Fibroblast of skin of back (primary cell): ENCODE measurements at regions not wholly inside any gene's neighbourhood (a gene's known extent, or its start where the extent isn't known, plus 50 kb on each side); places are given as distances from the start of the nearest gene placed in this dataset.
"Not testable (repeated sequence)": the region's sequence is repeated elsewhere in the genome, so short reads cannot be mapped to it uniquely, and the experiment has no call there.

ENCODE experiments used
- DNase-seq: peaks from one replicate; pipeline ENCODE4 v3.0.0-alpha.2; 2013

DNA sequence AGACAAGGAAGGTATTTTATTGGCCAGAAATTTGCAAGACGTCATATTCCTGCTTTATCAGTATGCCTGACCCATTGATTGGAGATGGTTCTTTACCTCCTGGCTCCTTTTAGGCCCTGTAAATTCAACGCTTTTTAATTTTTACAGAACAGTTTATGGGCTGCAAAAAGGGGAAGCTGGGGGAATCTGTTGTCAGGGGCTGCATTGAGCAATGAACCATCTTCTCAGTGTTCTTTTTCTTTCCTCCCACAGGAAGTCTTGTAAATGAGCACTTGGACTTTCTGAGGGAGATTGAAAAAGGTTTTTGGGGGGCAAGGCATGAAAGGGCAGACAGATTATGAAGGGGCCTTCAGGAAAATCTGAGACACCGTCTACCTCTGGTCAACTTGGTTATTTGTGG is 503.6 kb upstream of the TNP1 start:
- no peak for DNase-seq

DNA sequence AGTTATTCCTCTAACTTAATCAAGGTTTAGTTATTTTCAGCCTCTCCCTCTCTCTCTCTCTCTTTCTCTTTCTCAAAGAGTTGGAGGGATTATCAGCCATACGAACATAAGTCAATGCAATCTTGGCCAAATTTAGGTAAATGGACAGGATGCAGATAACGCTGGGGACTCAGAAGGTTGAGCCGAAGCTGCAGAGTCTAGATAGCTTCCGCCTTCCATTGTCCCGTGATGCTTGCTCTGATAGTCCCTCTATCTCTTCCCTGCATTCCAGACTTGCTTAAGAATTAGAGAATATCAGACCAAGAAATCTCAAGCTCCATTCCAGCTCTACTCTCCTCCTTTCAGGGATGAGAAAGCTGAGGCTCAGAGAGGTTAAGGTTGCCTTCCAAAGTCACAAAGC is 502.8 kb upstream of the TNP1 start:
- DNase-seq, result no peak

GRCh38 chr2:217362286-217362685 is 502.4 kb upstream of the TNP1 start:
- no peak for DNase-seq

GRCh38 chr2:217361483-217361880 is 501.6 kb upstream of the TNP1 start:
- DNase-seq, result no peak

DNA sequence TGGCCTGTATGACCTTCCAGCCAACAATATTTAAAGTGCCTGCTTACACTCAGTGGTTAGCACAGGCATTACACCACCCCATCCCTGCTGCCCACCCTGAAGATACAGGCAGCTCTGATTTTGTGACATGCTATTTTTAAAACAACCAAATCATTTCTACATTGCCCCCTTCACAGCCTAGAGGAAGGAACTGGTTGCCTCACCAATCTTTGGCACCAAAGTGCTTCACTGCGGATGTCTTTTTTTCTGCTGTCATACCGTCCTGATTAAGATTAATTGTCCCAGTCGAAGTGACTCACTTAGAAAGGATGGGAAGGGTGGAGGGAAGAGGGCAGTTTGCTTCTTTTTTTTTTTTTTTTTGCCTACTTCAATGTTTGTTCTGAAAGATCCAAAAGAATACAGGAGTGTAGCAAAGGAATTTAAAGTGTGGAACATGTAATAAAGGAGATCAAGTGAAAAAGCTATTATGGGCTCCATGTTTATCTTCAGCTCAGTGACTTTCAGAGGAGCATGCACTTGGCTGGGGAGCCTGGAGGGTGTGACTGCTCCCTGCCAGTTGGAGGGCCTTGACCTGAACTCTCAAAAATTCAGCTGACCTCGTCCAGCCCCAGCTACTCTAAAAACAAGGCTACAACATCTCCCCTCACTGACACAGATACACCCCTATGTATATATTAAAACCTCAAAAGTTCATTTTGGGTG is 501.1 kb upstream of the TNP1 start:
- DNase-seq, result peak; percentile 95

DNA sequence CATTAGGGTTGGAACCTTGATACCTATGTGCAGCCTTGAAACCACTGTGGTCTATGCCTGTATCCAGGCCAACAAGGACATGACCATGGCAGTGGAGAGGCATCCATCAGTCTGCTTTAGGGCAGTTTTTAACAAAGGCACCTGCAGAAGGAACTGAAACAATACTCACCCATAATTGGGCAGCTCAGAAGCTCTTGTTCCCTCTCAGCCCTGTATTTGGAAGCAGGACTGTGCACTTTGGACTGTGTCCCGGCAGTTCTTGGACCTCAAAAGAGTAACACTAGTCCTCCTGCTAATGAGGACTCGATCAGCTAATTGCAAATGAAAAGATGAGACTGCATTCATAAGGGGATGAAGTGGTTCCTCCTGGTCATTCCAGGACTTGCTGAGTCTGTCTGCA is 500.2 kb upstream of the TNP1 start:
- DNase-seq, result no peak

- DNase-seq, result no peak
These were observed 498.2 kb upstream of the TNP1 start for GRCh38 chr2:217357886-217358620.

GRCh38 chr2:217356781-217357180 is 496.9 kb upstream of the TNP1 start:
- DNase-seq, result peak; percentile 46

- DNase-seq, result no peak
These were observed 496.3 kb upstream of the TNP1 start for GRCh38 chr2:217356142-217356541.

- DNase-seq, result no peak
These were observed 493.7 kb upstream of the TNP1 start for GRCh38 chr2:217353591-217353990.

DNA sequence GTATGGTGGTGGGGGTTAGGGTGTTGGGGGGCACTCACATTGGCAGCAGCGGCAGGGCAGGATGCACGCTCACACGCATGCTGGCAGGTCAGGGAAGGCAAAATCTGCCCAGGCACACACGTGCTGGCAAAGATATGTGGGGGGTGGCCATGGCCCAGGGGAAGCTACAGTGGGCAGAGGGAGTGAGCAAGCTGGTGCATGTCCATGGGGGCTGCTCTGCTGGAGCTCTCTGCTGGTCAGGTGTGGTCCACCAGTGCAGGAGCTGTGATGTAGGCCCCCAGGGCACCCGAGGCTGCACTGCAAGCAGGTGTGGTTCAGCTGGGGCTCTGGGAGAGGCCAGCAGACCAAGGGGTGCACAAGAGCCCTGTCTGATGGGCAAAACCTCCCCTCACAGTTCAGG is 491.5 kb upstream of the TNP1 start:
- DNase-seq, result no peak

DNA sequence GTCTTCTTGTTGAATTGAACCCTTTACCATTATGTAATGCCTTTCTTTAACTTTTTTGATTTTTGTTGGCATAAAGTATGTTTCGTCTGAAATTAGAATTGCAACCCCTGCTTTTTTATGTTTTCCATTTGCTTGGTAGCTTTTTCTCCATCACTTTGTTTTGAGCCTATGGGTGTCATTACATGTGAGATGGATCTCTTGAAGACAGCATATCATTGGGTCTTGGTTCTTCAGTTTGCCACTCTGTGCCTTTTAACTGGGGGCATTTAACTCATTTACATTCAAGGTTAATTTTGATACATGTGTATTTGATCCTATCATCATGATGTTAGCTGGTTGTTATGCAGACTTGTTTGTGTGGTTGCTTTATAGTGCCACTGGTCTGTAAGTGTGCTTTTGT is 489.4 kb upstream of the TNP1 start:
- no peak for DNase-seq

DNA sequence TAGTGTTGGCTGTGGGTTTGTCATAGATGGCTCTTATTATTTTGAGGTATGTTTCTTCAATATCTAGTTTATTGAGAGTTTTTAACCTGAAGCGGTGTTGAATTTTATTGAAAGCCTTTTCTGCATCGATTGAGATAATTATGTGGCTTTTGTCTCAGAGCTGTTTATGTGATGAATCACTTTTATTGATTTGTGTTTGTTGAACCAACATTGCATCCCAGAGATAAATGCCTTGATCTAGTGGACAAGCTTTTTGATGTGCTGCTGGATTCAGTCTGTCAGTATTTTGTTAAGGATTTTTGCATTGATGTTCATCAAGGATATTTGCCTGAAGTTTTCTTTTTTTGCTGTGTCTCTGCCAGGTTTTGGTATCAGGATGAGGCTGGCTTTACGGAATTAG is 487.8 kb upstream of the TNP1 start:
- DNase-seq, result not testable (repeated sequence)

- not testable (repeated sequence) for DNase-seq
These were observed 486.2 kb upstream of the TNP1 start for GRCh38 chr2:217346043-217346442.

GRCh38 chr2:217340899-217341298 is 481.0 kb upstream of the TNP1 start:
- DNase-seq, result no peak

DNA sequence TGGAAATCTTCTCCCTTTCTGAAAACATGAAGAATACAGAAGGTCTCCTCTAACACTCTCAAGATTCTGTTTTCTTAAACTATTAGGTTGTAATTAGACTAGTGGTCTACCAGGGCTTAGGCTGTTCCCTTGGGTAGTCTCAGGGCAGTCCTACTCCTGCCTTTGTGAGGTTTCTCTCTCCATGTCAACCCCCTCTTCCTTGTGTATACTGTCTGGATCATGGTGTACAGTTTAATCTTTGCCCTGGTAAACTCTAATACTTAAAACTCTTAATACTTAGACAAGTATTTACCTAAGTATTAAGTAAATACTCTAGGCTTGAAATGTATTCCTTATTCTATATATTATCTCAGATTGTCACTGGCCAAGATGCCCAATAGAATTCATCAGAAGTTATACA is 480.3 kb upstream of the TNP1 start:
- DNase-seq, result no peak

GRCh38 chr2:217339753-217340152 is 479.9 kb upstream of the TNP1 start:
- DNase-seq, result no peak

GRCh38 chr2:217338306-217338916 is 478.5 kb upstream of the TNP1 start:
- peak; percentile 68 for DNase-seq

GRCh38 chr2:217337771-217338170 is 477.9 kb upstream of the TNP1 start:
- DNase-seq, result peak; percentile 17

DNA sequence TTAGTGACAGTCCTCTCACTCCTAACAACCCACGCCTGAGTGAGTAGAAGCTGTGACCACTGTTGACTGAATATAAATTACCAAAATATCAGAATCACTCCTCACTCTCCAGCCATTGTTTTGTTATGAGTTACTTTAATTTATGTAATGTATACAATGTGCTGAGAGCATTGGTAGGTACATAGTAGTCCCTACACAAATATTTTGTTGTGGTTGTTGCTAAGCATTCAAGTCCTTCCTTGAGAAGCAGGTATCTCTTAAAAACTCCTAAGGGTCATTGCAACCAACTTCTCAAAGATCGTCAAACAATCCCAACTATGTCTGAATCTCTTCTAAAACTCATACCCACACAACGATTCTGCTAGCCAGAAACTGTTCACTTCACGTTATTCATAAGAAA is 476.8 kb upstream of the TNP1 start:
- no peak for DNase-seq

GRCh38 chr2:217335341-217335966 is 475.6 kb upstream of the TNP1 start:
- DNase-seq, result no peak

DNA sequence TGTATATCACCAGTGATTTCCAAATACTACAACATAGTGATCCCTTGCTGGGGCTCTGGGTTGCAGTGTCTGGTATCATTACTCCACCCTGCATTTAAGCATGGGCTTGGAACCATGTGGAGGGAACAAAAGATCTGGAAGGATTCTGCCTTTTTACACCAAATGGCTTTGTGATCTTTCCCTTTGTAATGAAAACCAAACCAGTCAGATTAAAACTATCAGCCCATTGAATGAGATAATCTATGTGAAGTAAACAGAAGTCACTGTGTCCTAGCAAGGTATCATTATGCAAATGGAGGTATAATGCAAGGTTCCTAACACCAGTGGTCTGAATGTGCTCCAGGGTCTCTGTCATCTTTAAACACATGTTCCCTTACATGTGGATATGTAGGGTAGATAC is 474.7 kb upstream of the TNP1 start:
- DNase-seq, result no peak

DNA sequence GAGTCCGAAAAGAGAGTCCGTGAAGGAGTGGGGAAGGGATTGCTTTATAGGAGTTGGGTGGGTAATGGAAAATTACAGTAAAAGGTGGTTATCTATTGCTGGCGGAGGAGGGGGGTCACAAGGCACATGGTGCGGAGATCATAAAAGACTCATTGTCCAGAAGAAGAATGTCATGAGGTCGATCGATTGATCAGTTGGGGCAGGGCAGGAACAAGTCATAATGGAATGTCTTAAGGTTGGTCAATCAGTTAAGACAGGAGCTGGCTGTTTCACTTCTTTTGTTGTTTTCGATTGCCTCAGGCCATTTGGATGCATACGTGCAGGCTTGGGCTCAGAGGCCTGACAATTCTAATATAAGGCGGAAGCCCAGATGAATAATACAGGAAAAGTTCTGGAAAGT is 473.0 kb upstream of the TNP1 start:
- no peak for DNase-seq

DNA sequence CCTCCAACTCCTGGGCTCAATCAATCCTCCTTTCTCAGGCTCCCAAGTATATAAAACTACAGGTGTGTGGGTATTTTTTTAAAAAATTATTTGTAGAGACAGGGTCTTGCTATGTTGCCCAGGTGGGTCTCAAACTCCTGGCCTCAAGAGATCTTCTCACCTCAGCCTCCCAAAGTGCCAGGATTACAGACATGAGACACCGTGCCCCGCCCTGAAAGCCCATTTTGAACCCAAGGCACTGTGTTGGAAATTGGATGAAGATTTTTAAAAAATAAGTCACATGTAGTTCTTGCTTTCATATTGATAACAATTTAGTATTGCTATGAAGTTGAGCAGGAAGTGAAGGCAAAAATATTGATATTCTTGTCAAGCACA is 472.5 kb upstream of the TNP1 start:
- DNase-seq, result no peak
